GM23338 (cell line): ENCODE measurements at regions not wholly inside any gene's neighbourhood (a gene's known extent, or its start where the extent isn't known, plus 50 kb on each side); places are given as distances from the start of the nearest gene placed in this dataset.

ENCODE experiments used
- ATAC-seq: fragments of 200-7000 bp; cut with Tn5 transposase; 3 replicates; pipeline ENCODE4 v1.9.1; 2020
- DNase-seq: peaks from one replicate; pipeline ENCODE4 v3.0.0-alpha.2; 2015; ENCODE audit warnings: low spot score
- H2AFZ ChIP-seq: fragments of 200-600 bp; sonication (generic); 2 replicates; pipeline ENCODE4 v1.8.0; 2016; ENCODE audit warnings: antibody characterized with exemption, mild to moderate bottlenecking, moderate library complexity
- H3F3A ChIP-seq: fragments of 200-600 bp; sonication (generic); replicated peaks from 2 replicates; pipeline ENCODE4 v1.8.0; 2017; ENCODE audit warnings: antibody characterized with exemption, mixed run types, low read depth
- H3K27ac ChIP-seq: fragments of 200-600 bp; sonication (generic); 2 replicates; pipeline ENCODE4 v1.6.1; 2016; ENCODE audit warnings: low read depth
- H3K27me3 ChIP-seq: fragments of 200-600 bp; sonication (generic); 2 replicates; pipeline ENCODE4 v1.8.0; 2016; ENCODE audit warnings: mild to moderate bottlenecking, mixed run types, moderate library complexity; ENCODE audit not compliant: insufficient read depth
- H3K36me3 ChIP-seq: fragments of 200-600 bp; sonication (generic); 2 replicates; pipeline ENCODE4 v1.8.0; 2016; ENCODE audit warnings: mild to moderate bottlenecking; ENCODE audit not compliant: insufficient read depth
- H3K4me1 ChIP-seq: fragments of 200-600 bp; sonication (generic); 2 replicates; pipeline ENCODE4 v1.8.0; 2016; ENCODE audit warnings: mild to moderate bottlenecking, moderate library complexity; ENCODE audit not compliant: insufficient read depth
- H3K4me2 ChIP-seq: fragments of 200-600 bp; sonication (generic); 2 replicates; pipeline ENCODE4 v1.7.1; 2017; ENCODE audit warnings: mixed run types
- H3K4me3 ChIP-seq: fragments of 200-600 bp; sonication (generic); 2 replicates; pipeline ENCODE4 v1.6.1; 2016; ENCODE audit warnings: mixed run types
- H3K79me2 ChIP-seq: fragments of 200-600 bp; sonication (generic); replicated peaks from 2 replicates; pipeline ENCODE4 v1.8.0; 2017; ENCODE audit warnings: mild to moderate bottlenecking; ENCODE audit not compliant: insufficient read depth
- H3K9me2 ChIP-seq: fragments of 200-600 bp; sonication (generic); 2 replicates; pipeline ENCODE4 v1.8.0; 2017; ENCODE audit not compliant: insufficient read depth
- H4K20me1 ChIP-seq: fragments of 200-600 bp; sonication (generic); replicated peaks from 2 replicates; pipeline ENCODE4 v1.8.0; 2017; ENCODE audit warnings: mild to moderate bottlenecking; ENCODE audit not compliant: insufficient read depth
- H3K27ac Mint-ChIP-seq: 2 replicates; pipeline ENCODE4 v1.8.0; 2020; ENCODE audit warnings: inconsistent platforms, mild to moderate bottlenecking, moderate library complexity, mixed read lengths
- H3K27me3 Mint-ChIP-seq: 3 replicates; pipeline ENCODE4 v1.8.0; 2022; ENCODE audit warnings: low read depth, mild to moderate bottlenecking, moderate library complexity, mixed read lengths, inconsistent platforms; ENCODE audit not compliant: insufficient read depth, poor library complexity
- H3K36me3 Mint-ChIP-seq: 3 replicates; pipeline ENCODE4 v1.8.0; 2021; ENCODE audit warnings: low read depth, mild to moderate bottlenecking, inconsistent platforms, moderate library complexity, mixed read lengths
- H3K4me1 Mint-ChIP-seq: 3 replicates; pipeline ENCODE4 v1.8.0; 2020; ENCODE audit warnings: mild to moderate bottlenecking, inconsistent platforms, mixed read lengths
- H3K4me3 Mint-ChIP-seq: 3 replicates; pipeline ENCODE4 v1.8.0; 2021; ENCODE audit warnings: moderate library complexity, mild to moderate bottlenecking, inconsistent platforms, mixed read lengths
- H3K9me3 Mint-ChIP-seq: 3 replicates; pipeline ENCODE4 v1.8.0; 2020; ENCODE audit warnings: moderate library complexity, mild to moderate bottlenecking, inconsistent platforms, mixed read lengths
- CREB1 ChIP-seq: fragments of 250-450 bp; sonication (Bioruptor Pico); IDR thresholded peaks from 2 replicates; pipeline ENCODE4 v1.5.0; 2020; ENCODE audit warnings: low read depth, mild to moderate bottlenecking, moderate library complexity
- EZH2phosphoT487 ChIP-seq: fragments of 200-600 bp; sonication (generic); IDR thresholded peaks from one replicate; pipeline ENCODE4 v1.8.1; 2018; ENCODE audit warnings: antibody characterized with exemption; ENCODE audit not compliant: unreplicated experiment
- JUNB ChIP-seq: IDR thresholded peaks from one replicate; pipeline ENCODE4 v1.6.1; 2016; ENCODE audit warnings: antibody characterized with exemption; ENCODE audit not compliant: unreplicated experiment
- NANOG ChIP-seq: IDR thresholded peaks from 2 replicates; pipeline ENCODE4 v1.6.1; 2016; ENCODE audit warnings: antibody characterized with exemption, borderline replicate concordance
- POLR2AphosphoS5 ChIP-seq: IDR thresholded peaks from 2 replicates; pipeline ENCODE4 v1.6.1; 2016; ENCODE audit warnings: antibody characterized with exemption, low read depth
- STAT1 ChIP-seq: IDR thresholded peaks from one replicate; pipeline ENCODE4 v1.6.1; 2016; ENCODE audit warnings: antibody characterized with exemption; ENCODE audit not compliant: unreplicated experiment
- ZNF114 ChIP-seq: fragments of 250-450 bp; sonication (Bioruptor Pico); IDR thresholded peaks from 2 replicates; pipeline ENCODE4 v1.5.0; 2020; ENCODE audit warnings: mild to moderate bottlenecking, moderate library complexity
- ZNF331 ChIP-seq: fragments of 250-450 bp; sonication (Bioruptor Pico); IDR thresholded peaks from 2 replicates; pipeline ENCODE4 v1.5.0; 2020; ENCODE audit warnings: low read depth, mild to moderate bottlenecking, moderate library complexity
- TF ChIP-seq, protein P1 (sequence below): IDR thresholded peaks from one replicate; pipeline ENCODE4 v1.6.1; 2018; ENCODE audit warnings: antibody characterized with exemption; ENCODE audit not compliant: unreplicated experiment
- TF ChIP-seq, protein P2 (sequence below), 2 experiments: fragments of 200-600 bp in 1 of 2; sonication (generic) in 1 of 2; conservative IDR thresholded peaks; 2 replicates each; pipeline versions ENCODE4 v1.5.1 to v1.6.1; 2016 to 2017; ENCODE audit warnings: antibody characterized with exemption in 2 of 2, low read depth in 2 of 2, mild to moderate bottlenecking in 2 of 2, moderate library complexity in 1 of 2
- TF ChIP-seq, protein P3 (sequence below): fragments of 250-450 bp; sonication (Bioruptor Pico); IDR thresholded peaks from 2 replicates; pipeline ENCODE4 v1.5.0; 2020; ENCODE audit warnings: mild to moderate bottlenecking, moderate library complexity
- TF ChIP-seq, protein P4 (sequence below): IDR thresholded peaks from 2 replicates; pipeline ENCODE4 v1.6.1; 2016; ENCODE audit warnings: antibody characterized with exemption

DNA sequence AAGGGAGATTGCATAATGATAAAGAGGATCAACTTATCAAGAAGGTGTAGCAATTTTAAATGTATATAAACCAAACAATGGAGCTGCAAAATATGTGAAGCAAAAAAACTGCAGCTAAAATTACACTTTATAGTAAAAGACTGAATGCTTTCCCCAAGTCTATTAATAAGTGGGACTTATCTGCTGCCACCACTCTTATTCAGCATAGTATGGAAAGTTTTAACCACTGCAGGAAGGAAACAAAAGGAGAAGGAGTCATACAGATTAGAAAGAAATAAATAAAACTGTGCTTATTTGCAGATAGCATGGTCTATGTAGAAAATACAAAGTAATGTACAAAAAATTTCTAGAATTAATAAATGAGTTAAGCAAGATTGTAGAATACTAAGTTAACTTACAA is 94.1 kb upstream of the GK2 start (continued):
- TF ChIP-seq, protein P1, sequence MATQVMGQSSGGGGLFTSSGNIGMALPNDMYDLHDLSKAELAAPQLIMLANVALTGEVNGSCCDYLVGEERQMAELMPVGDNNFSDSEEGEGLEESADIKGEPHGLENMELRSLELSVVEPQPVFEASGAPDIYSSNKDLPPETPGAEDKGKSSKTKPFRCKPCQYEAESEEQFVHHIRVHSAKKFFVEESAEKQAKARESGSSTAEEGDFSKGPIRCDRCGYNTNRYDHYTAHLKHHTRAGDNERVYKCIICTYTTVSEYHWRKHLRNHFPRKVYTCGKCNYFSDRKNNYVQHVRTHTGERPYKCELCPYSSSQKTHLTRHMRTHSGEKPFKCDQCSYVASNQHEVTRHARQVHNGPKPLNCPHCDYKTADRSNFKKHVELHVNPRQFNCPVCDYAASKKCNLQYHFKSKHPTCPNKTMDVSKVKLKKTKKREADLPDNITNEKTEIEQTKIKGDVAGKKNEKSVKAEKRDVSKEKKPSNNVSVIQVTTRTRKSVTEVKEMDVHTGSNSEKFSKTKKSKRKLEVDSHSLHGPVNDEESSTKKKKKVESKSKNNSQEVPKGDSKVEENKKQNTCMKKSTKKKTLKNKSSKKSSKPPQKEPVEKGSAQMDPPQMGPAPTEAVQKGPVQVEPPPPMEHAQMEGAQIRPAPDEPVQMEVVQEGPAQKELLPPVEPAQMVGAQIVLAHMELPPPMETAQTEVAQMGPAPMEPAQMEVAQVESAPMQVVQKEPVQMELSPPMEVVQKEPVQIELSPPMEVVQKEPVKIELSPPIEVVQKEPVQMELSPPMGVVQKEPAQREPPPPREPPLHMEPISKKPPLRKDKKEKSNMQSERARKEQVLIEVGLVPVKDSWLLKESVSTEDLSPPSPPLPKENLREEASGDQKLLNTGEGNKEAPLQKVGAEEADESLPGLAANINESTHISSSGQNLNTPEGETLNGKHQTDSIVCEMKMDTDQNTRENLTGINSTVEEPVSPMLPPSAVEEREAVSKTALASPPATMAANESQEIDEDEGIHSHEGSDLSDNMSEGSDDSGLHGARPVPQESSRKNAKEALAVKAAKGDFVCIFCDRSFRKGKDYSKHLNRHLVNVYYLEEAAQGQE, result no peak
- TF ChIP-seq POLR2AphosphoS5 (no peak), NANOG (no peak)
- TF ChIP-seq, protein P2, sequence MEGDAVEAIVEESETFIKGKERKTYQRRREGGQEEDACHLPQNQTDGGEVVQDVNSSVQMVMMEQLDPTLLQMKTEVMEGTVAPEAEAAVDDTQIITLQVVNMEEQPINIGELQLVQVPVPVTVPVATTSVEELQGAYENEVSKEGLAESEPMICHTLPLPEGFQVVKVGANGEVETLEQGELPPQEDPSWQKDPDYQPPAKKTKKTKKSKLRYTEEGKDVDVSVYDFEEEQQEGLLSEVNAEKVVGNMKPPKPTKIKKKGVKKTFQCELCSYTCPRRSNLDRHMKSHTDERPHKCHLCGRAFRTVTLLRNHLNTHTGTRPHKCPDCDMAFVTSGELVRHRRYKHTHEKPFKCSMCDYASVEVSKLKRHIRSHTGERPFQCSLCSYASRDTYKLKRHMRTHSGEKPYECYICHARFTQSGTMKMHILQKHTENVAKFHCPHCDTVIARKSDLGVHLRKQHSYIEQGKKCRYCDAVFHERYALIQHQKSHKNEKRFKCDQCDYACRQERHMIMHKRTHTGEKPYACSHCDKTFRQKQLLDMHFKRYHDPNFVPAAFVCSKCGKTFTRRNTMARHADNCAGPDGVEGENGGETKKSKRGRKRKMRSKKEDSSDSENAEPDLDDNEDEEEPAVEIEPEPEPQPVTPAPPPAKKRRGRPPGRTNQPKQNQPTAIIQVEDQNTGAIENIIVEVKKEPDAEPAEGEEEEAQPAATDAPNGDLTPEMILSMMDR (conservative IDR thresholded peaks at IDR 0.05; ENCODE audit: low read depth in 2 of 2), result no peak

DNA sequence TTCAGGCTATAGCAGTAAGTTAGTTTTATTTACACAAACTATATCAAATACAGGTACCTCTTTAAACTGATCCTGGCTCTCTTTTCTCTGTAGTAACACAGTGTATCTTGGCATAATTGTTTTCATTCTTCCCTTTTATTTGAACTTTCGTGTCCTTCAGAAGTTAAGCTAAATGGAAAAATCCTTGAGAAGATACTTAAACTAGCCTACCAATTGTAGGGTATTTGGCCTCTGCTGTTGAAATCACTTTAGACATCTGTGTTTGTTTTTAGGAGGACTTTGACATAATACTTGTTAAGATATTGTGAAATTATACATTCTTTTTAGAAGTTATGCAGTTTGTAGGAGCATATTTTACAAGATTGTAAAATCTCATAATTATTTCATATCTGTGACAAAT is 90.3 kb upstream of the GK2 start:
- Mint-ChIP-seq H3K27me3 (peaks cover 2% of the 10 kb centered on the region), H3K27ac (no peak overlapping the region), H3K36me3 (no peaks in the 10 kb centered on the region), H3K4me3 (no peak overlapping the region), H3K9me3 (no peaks in the 10 kb centered on the region), H3K4me1 (peaks cover 4% of the 10 kb centered on the region; the same call in 2 of the 3 replicates)
- DNase-seq, result no peak
- H3K36me3 ChIP-seq, result no peaks in the 10 kb centered on the region
- no peaks in the 10 kb centered on the region for H3K9me2 ChIP-seq
- H3K27me3 ChIP-seq, result no peaks in the 10 kb centered on the region
- no peak overlapping the region for H3K4me2 ChIP-seq
- H3K4me3 ChIP-seq, result no peak overlapping the region
- ATAC-seq, result no peak
- H4K20me1 ChIP-seq, result no peaks in the 10 kb centered on the region
- TF ChIP-seq STAT1, result no peak
- TF ChIP-seq POLR2AphosphoS5, result no peak
- no peak for TF ChIP-seq JUNB
- TF ChIP-seq ZNF331, result no peak
- TF ChIP-seq ZNF114 (CRISPR knock-in tag), result no peak
- no peak for TF ChIP-seq CREB1
- TF ChIP-seq, protein P3, sequence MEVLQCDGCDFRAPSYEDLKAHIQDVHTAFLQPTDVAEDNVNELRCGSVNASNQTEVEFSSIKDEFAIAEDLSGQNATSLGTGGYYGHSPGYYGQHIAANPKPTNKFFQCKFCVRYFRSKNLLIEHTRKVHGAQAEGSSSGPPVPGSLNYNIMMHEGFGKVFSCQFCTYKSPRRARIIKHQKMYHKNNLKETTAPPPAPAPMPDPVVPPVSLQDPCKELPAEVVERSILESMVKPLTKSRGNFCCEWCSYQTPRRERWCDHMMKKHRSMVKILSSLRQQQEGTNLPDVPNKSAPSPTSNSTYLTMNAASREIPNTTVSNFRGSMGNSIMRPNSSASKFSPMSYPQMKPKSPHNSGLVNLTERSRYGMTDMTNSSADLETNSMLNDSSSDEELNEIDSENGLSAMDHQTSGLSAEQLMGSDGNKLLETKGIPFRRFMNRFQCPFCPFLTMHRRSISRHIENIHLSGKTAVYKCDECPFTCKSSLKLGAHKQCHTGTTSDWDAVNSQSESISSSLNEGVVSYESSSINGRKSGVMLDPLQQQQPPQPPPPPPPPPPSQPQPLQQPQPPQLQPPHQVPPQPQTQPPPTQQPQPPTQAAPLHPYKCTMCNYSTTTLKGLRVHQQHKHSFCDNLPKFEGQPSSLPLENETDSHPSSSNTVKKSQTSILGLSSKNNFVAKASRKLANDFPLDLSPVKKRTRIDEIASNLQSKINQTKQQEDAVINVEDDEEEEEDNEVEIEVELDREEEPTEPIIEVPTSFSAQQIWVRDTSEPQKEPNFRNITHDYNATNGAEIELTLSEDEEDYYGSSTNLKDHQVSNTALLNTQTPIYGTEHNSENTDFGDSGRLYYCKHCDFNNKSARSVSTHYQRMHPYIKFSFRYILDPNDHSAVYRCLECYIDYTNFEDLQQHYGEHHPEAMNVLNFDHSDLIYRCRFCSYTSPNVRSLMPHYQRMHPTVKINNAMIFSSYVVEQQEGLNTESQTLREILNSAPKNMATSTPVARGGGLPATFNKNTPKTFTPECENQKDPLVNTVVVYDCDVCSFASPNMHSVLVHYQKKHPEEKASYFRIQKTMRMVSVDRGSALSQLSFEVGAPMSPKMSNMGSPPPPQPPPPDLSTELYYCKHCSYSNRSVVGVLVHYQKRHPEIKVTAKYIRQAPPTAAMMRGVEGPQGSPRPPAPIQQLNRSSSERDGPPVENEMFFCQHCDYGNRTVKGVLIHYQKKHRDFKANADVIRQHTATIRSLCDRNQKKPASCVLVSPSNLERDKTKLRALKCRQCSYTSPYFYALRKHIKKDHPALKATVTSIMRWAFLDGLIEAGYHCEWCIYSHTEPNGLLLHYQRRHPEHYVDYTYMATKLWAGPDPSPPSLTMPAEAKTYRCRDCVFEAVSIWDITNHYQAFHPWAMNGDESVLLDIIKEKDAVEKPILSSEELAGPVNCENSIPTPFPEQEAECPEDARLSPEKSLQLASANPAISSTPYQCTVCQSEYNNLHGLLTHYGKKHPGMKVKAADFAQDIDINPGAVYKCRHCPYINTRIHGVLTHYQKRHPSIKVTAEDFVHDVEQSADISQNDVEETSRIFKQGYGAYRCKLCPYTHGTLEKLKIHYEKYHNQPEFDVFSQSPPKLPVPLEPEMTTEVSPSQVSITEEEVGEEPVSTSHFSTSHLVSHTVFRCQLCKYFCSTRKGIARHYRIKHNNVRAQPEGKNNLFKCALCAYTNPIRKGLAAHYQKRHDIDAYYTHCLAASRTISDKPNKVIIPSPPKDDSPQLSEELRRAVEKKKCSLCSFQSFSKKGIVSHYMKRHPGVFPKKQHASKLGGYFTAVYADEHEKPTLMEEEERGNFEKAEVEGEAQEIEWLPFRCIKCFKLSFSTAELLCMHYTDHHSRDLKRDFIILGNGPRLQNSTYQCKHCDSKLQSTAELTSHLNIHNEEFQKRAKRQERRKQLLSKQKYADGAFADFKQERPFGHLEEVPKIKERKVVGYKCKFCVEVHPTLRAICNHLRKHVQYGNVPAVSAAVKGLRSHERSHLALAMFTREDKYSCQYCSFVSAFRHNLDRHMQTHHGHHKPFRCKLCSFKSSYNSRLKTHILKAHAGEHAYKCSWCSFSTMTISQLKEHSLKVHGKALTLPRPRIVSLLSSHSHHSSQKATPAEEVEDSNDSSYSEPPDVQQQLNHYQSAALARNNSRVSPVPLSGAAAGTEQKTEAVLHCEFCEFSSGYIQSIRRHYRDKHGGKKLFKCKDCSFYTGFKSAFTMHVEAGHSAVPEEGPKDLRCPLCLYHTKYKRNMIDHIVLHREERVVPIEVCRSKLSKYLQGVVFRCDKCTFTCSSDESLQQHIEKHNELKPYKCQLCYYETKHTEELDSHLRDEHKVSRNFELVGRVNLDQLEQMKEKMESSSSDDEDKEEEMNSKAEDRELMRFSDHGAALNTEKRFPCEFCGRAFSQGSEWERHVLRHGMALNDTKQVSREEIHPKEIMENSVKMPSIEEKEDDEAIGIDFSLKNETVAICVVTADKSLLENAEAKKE (CRISPR knock-in tag), result no peak
- TF ChIP-seq, protein P4, sequence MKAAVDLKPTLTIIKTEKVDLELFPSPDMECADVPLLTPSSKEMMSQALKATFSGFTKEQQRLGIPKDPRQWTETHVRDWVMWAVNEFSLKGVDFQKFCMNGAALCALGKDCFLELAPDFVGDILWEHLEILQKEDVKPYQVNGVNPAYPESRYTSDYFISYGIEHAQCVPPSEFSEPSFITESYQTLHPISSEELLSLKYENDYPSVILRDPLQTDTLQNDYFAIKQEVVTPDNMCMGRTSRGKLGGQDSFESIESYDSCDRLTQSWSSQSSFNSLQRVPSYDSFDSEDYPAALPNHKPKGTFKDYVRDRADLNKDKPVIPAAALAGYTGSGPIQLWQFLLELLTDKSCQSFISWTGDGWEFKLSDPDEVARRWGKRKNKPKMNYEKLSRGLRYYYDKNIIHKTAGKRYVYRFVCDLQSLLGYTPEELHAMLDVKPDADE, result no peak
- no peak for TF ChIP-seq EZH2phosphoT487
- H3K27ac ChIP-seq, result no peak overlapping the region
- H2AFZ ChIP-seq, result no peak overlapping the region
- H3K79me2 ChIP-seq, result no peaks in the 10 kb centered on the region
- peaks cover 6% of the 10 kb centered on the region; the same call in 1 of the 2 replicates for H3K4me1 ChIP-seq
- H3F3A ChIP-seq, result no peaks in the 10 kb centered on the region
